ENCODE measurements at regions not wholly inside any gene's neighbourhood (a gene's known extent, or its start where the extent isn't known, plus 50 kb on each side); places are given as distances from the start of the nearest gene placed in this dataset.

DNA sequence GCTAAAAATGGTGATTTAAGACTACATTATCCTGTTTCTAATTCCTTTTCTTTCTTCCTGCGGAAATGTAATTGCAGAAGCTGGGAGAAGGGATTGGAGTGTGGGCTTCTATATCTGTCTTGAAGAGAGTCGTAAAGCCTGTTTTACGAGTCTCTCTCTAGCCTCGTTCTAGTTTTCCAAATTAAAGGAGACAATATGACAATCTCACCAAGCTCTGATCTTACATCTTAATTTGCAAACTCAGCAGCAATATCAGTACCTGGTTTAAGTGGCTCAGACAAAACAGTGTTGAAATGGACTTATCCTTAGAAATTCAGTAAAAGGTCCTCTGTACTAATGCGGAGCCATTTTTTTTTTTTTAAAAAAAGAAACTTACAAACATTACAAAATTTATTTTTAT lies 349.5 kb upstream of the HAND2 start:
- ChIA-PET POLR2A (no interaction called here), RAD21 (ENCODE audit: low non-redundant PET in 1 of 2, low total read pairs in 2 of 2, uncharacterized antibody in 2 of 2, unreplicated experiment in 2 of 2) (no interaction called here), CTCF (no interaction called here)
- H3K27ac ChIP-seq (ENCODE audit: low read depth, low read length), result no peak overlapping the region
- no peak overlapping the region for H2AFZ ChIP-seq (ENCODE audit: low read depth, low read length, poor library complexity, severe bottlenecking)
- no peaks in the 10 kb centered on the region for H3K9me2 ChIP-seq (ENCODE audit: insufficient read depth)
- intact Hi-C loops (cut with micrococcal nuclease), result no loop called here
- no peaks in the 10 kb centered on the region for H3K79me2 ChIP-seq (ENCODE audit: insufficient read depth, low read length)
- no TSS peak for BruUV-seq (replicated peaks)
- H3K4me1 ChIP-seq (ENCODE audit: control insufficient read depth in 1 of 2, insufficient read depth in 2 of 2, low read length in 2 of 2), result no peaks in the 10 kb centered on the region
- no peaks in the 10 kb centered on the region for H3K9me3 ChIP-seq (ENCODE audit: control insufficient read depth in 1 of 2, insufficient read depth in 1 of 2, low read depth in 1 of 2, low read length in 2 of 2)
- no peak overlapping the region for H3K4me3 ChIP-seq (replicated peaks in 1 of 2; ENCODE audit: low read depth in 1 of 2, low read length in 2 of 2)
- H3K4me2 ChIP-seq (ENCODE audit: low read length), result no peak overlapping the region
- no peaks in the 10 kb centered on the region for H3K36me3 ChIP-seq (ENCODE audit: control insufficient read depth in 1 of 2, insufficient read depth in 2 of 2, low read length in 2 of 2)
- H3K27me3 ChIP-seq (ENCODE audit: insufficient read depth, low read length), result peaks cover 16% of the 10 kb centered on the region; the same call in 1 of the 2 replicates
- no peak for ATAC-seq
- H4K20me1 ChIP-seq (ENCODE audit: insufficient read depth), result no peaks in the 10 kb centered on the region
- no peak for TF ChIP-seq EZH2phosphoT487 (IDR thresholded peaks at IDR 0.05; ENCODE audit: borderline replicate concordance)
- no peak for TF ChIP-seq EZH2 (IDR thresholded peaks at IDR 0.05)
- TF ChIP-seq, protein P1, sequence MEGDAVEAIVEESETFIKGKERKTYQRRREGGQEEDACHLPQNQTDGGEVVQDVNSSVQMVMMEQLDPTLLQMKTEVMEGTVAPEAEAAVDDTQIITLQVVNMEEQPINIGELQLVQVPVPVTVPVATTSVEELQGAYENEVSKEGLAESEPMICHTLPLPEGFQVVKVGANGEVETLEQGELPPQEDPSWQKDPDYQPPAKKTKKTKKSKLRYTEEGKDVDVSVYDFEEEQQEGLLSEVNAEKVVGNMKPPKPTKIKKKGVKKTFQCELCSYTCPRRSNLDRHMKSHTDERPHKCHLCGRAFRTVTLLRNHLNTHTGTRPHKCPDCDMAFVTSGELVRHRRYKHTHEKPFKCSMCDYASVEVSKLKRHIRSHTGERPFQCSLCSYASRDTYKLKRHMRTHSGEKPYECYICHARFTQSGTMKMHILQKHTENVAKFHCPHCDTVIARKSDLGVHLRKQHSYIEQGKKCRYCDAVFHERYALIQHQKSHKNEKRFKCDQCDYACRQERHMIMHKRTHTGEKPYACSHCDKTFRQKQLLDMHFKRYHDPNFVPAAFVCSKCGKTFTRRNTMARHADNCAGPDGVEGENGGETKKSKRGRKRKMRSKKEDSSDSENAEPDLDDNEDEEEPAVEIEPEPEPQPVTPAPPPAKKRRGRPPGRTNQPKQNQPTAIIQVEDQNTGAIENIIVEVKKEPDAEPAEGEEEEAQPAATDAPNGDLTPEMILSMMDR (IDR thresholded peaks at IDR 0.05 in 2 of 3, conservative IDR thresholded peaks at IDR 0.05 in 1 of 3; ENCODE audit: borderline replicate concordance in 1 of 3, insufficient read depth in 1 of 3, low read depth in 2 of 3, low read length in 2 of 3), result no peak
- no peak for TF ChIP-seq ZNF274 (IDR thresholded peaks at IDR 0.05; ENCODE audit: low read depth, low read length)
- TF ChIP-seq SRF (IDR thresholded peaks at IDR 0.05; ENCODE audit: low read depth), result no peak
- TF ChIP-seq ZFX (IDR thresholded peaks at IDR 0.05), result no peak
- TF ChIP-seq SP1 (IDR thresholded peaks at IDR 0.05; ENCODE audit: low read depth), result no peak
- TF ChIP-seq POLR2AphosphoS5 (IDR thresholded peaks at IDR 0.05; ENCODE audit: low read depth, low read length), result no peak
- no peak for TF ChIP-seq YY1 (IDR thresholded peaks at IDR 0.05; ENCODE audit: extremely low read depth, insufficient replicate concordance, low read depth, low read length)
- TF ChIP-seq, protein P2, sequence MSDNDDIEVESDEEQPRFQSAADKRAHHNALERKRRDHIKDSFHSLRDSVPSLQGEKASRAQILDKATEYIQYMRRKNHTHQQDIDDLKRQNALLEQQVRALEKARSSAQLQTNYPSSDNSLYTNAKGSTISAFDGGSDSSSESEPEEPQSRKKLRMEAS (IDR thresholded peaks at IDR 0.05), result no peak
- DNase-seq (ENCODE audit: low read depth, low spot score), result no peak
- no peak overlapping the region for H3K9ac ChIP-seq (ENCODE audit: low read length)
